Activated CD8-positive, alpha-beta T cell treated with anti-CD3 and anti-CD28 coated beads for 36 hours (primary cell): ENCODE measurements at regions not wholly inside any gene's neighbourhood (a gene's known extent, or its start where the extent isn't known, plus 50 kb on each side); places are given as distances from the start of the nearest gene placed in this dataset.

Experiments
- ATAC-seq: fragments of 200-7000 bp; cut with Tn5 transposase; one replicate; pipeline ENCODE4 v1.10.0; 2021; ENCODE audit warnings: mild to moderate bottlenecking, moderate library complexity
- CTCF ChIA-PET: fragments of 350-600 bp; sonication (Branson Sonifier 250); formaldehyde crosslinking; loops from one replicate; lab custom pipeline; 2021; ENCODE audit warnings: antibody characterized with exemption; lab: Charles Lee
- POLR2A ChIA-PET: fragments of 350-600 bp; sonication (Branson Sonifier 250); formaldehyde crosslinking; loops from one replicate; lab custom pipeline; 2021; ENCODE audit warnings: antibody characterized with exemption; lab: Charles Lee
- DNase-seq: peaks from one replicate; pipeline ENCODE4 v3.0.0-alpha.2; 2020
- H3K27ac Mint-ChIP-seq: one replicate; pipeline ENCODE4 v1.8.0; 2021; ENCODE audit warnings: mild to moderate bottlenecking, mixed read lengths
- H3K27me3 Mint-ChIP-seq: one replicate; pipeline ENCODE4 v1.8.0; 2021; ENCODE audit warnings: mixed read lengths
- H3K36me3 Mint-ChIP-seq: one replicate; pipeline ENCODE4 v1.8.0; 2021; ENCODE audit warnings: low read depth, mixed read lengths
- H3K4me1 Mint-ChIP-seq: one replicate; pipeline ENCODE4 v1.8.0; 2021; ENCODE audit warnings: low read depth, mixed read lengths
- H3K4me3 Mint-ChIP-seq: one replicate; pipeline ENCODE4 v1.8.0; 2021; ENCODE audit warnings: mild to moderate bottlenecking, moderate library complexity, mixed read lengths
- H3K9me3 Mint-ChIP-seq: one replicate; pipeline ENCODE4 v1.8.0; 2021; ENCODE audit warnings: mixed read lengths
- CTCF ChIP-seq: fragments of 200-600 bp; IDR thresholded peaks from one replicate; pipeline ENCODE4 v1.8.0; 2022; ENCODE audit warnings: antibody characterized with exemption, mild to moderate bottlenecking
- intact Hi-C: fragments of 100-400 bp; cut with micrococcal nuclease; formaldehyde crosslinking; loops from one replicate; pipeline ENCODE4 v1.10.0; 2022

- H3K4me3 Mint-ChIP-seq = no peak overlapping the region
- ChIA-PET CTCF (no interaction called here), POLR2A (no interaction called here)
- ATAC-seq = no peak
- H3K9me3 Mint-ChIP-seq = no peaks in the 10 kb centered on the region
- H3K27me3 Mint-ChIP-seq = peaks cover 9% of the 10 kb centered on the region
- H3K27ac Mint-ChIP-seq = no peak overlapping the region
- H3K4me1 Mint-ChIP-seq = no peaks in the 10 kb centered on the region
- no peaks in the 10 kb centered on the region for H3K36me3 Mint-ChIP-seq
- no peak for TF ChIP-seq CTCF
- DNase-seq = no peak
- intact Hi-C loops = no loop called here
Measured at GRCh38 chr22:49440931-49441330, 386.7 kb downstream of the BRD1 start.

GRCh38 chr22:49439373-49439772, 388.3 kb downstream of the BRD1 start:
- TF ChIP-seq CTCF = no peak
- intact Hi-C loops = no loop called here
- Mint-ChIP-seq H3K36me3 (no peaks in the 10 kb centered on the region), H3K4me3 (no peak overlapping the region), H3K4me1 (no peaks in the 10 kb centered on the region), H3K27ac (no peak overlapping the region), H3K9me3 (no peaks in the 10 kb centered on the region), H3K27me3 (peaks cover 8% of the 10 kb centered on the region)
- ChIA-PET CTCF (no interaction called here), POLR2A (no interaction called here)
- ATAC-seq = no peak
- DNase-seq = no peak

GRCh38 chr22:49437956-49438355, 389.7 kb downstream of the BRD1 start:
- ChIA-PET CTCF (no interaction called here), POLR2A (no interaction called here)
- Mint-ChIP-seq H3K9me3 (no peaks in the 10 kb centered on the region), H3K4me3 (no peak overlapping the region), H3K27me3 (peaks cover 6% of the 10 kb centered on the region), H3K27ac (no peak overlapping the region), H3K36me3 (no peaks in the 10 kb centered on the region), H3K4me1 (no peaks in the 10 kb centered on the region)
- TF ChIP-seq CTCF = no peak
- intact Hi-C loops = no loop called here
- DNase-seq = no peak
- no peak for ATAC-seq

GRCh38 chr22:49437356-49437755, 390.3 kb downstream of the BRD1 start:
- ChIA-PET CTCF (no interaction called here), POLR2A (no interaction called here)
- DNase-seq (no peak), ATAC-seq (no peak)
- intact Hi-C loops = no loop called here
- no peak for TF ChIP-seq CTCF
- Mint-ChIP-seq H3K27me3 (peaks cover 6% of the 10 kb centered on the region), H3K4me3 (no peak overlapping the region), H3K9me3 (no peaks in the 10 kb centered on the region), H3K36me3 (no peaks in the 10 kb centered on the region), H3K27ac (no peak overlapping the region), H3K4me1 (no peaks in the 10 kb centered on the region)

- no peak for TF ChIP-seq CTCF
- Mint-ChIP-seq H3K9me3 (no peaks in the 10 kb centered on the region), H3K36me3 (no peaks in the 10 kb centered on the region), H3K4me1 (no peaks in the 10 kb centered on the region), H3K27me3 (peaks cover 5% of the 10 kb centered on the region), H3K27ac (no peak overlapping the region), H3K4me3 (no peak overlapping the region)
- CTCF ChIA-PET = interaction anchor here (0.6 kb wide), 1 partner anchor 12 kb away, joined by 3 read pairs; no protein-coding TSS in a partner anchor
- intact Hi-C loops = no loop called here
- no peak for ATAC-seq
- DNase-seq = no peak
- POLR2A ChIA-PET = no interaction called here
Measured at GRCh38 chr22:49436056-49436455, 391.6 kb downstream of the BRD1 start.
